ENCODE measurements at regions not wholly inside any gene's neighbourhood (a gene's known extent, or its start where the extent isn't known, plus 50 kb on each side); places are given as distances from the start of the nearest gene placed in this dataset.

DNA sequence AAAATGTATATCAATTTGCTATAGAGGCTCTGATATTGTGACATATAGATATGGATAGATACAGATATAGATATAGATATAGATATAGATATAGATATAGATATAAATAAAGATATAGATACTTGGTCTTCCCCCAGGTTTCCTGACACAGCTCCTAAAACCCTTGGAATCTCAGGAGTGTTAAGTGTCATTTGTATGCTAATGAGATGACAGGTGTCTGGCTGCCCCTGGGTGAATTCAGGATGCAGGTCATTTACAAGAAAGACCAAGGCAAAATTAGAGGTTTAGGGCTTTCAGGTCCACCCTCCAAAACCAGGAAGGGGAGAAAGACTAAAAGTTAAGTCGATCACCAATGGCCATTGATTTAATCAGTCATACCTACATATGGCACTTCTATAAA lies 1034.8 kb downstream of the PDHA2 start:
- no peak for DNase-seq (ENCODE audit: low read depth)
- TF ChIP-seq, protein P1, sequence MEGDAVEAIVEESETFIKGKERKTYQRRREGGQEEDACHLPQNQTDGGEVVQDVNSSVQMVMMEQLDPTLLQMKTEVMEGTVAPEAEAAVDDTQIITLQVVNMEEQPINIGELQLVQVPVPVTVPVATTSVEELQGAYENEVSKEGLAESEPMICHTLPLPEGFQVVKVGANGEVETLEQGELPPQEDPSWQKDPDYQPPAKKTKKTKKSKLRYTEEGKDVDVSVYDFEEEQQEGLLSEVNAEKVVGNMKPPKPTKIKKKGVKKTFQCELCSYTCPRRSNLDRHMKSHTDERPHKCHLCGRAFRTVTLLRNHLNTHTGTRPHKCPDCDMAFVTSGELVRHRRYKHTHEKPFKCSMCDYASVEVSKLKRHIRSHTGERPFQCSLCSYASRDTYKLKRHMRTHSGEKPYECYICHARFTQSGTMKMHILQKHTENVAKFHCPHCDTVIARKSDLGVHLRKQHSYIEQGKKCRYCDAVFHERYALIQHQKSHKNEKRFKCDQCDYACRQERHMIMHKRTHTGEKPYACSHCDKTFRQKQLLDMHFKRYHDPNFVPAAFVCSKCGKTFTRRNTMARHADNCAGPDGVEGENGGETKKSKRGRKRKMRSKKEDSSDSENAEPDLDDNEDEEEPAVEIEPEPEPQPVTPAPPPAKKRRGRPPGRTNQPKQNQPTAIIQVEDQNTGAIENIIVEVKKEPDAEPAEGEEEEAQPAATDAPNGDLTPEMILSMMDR (IDR thresholded peaks at IDR 0.05; ENCODE audit: control insufficient read depth, extremely low read depth, insufficient read depth): no peak
- H3K4me3 ChIP-seq (ENCODE audit: low read depth, low read length): no peak overlapping the region

DNA sequence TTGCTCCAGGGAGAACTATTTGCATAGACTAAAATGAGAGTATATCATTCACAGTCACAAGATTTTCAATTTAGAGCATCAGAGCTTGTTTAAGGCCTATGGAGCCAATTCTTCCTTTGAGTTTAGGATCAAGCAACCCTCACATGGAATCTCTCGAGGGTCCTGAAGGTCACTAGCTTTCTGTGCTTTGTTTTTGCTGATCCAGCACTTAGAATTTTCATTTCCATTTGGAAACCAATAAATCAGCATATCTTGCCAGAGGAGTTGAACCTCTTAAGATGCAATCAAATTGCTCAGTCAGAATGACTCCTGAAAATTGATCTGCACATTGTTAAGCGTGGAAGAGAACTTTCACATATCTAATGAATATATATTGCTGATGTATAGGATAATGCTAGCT lies 1039.6 kb downstream of the PDHA2 start:
- DNase-seq (ENCODE audit: low read depth): no peak
- no peak overlapping the region for H3K4me3 ChIP-seq (ENCODE audit: low read depth, low read length)
- TF ChIP-seq, protein P1 (IDR thresholded peaks at IDR 0.05; ENCODE audit: control insufficient read depth, extremely low read depth, insufficient read depth): no peak

DNA sequence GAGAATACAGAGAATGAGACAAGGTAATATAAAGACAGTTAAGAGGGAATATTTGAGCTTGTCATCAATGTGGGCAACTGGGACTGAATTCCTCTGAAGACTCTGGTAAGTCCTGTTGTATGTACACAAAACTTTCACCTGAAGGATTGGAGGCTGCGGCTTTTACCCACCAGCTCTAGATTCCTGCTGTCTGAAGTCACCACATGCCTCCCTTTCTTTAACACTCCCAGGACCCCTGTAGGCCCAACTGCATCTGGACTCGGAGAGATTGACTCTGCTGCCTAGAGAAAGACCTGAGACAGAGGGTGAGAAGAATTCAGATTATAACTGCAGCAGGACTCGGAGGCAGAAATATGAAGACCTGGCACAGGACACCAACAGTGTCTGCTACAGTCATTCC lies 1048.0 kb downstream of the PDHA2 start:
- H3K4me3 ChIP-seq (ENCODE audit: low read depth, low read length): no peak overlapping the region
- TF ChIP-seq, protein P1 (IDR thresholded peaks at IDR 0.05; ENCODE audit: control insufficient read depth, extremely low read depth, insufficient read depth): no peak
- DNase-seq (ENCODE audit: low read depth): no peak

DNA sequence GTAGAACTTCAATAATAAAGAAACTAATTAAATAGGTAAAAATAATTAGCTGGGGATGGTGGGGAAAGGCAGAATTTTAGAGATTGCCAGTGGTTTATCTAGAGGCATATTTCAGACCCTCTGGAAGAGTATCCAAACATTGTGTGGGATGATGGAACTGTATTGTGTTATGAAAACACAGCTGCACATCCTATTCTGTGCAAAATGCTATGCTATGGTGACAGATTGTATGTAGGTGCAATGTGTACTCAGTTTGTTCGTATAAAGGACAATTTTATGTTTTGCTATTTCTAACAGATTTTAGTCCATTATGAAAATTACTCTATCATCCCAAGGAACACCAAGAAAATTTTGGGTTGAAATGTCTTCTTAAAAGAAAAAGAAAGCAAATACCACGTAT lies 1054.7 kb downstream of the PDHA2 start:
- DNase-seq (ENCODE audit: low read depth): no peak

DNA sequence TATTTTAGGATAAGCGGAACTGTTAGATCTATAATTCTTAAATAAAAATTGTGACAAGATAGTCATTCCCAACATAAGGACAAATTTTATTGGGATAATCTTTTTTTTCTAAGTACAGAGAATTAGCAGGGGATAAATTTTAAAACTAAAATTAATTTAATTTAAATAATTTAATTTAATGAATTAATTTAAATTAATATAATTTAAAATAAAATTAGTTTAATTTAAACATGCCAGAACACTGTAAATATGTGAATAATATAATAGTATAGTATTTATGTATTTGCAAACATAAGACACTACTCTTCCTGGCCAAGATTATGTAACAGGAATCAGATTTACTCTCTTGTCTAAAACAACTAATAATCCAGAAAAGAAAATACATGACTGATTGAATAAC lies 1055.9 kb downstream of the PDHA2 start:
- H3K4me3 ChIP-seq (ENCODE audit: low read depth, low read length): no peak overlapping the region
- TF ChIP-seq, protein P1 (IDR thresholded peaks at IDR 0.05; ENCODE audit: control insufficient read depth, extremely low read depth, insufficient read depth): no peak
- DNase-seq (ENCODE audit: low read depth): no peak

More for the DNA sequence above, 1054.7 kb downstream of the PDHA2 start:
- TF ChIP-seq, protein P1 (IDR thresholded peaks at IDR 0.05; ENCODE audit: control insufficient read depth, extremely low read depth, insufficient read depth): no peak
- no peak overlapping the region for H3K4me3 ChIP-seq (ENCODE audit: low read depth, low read length)

DNA sequence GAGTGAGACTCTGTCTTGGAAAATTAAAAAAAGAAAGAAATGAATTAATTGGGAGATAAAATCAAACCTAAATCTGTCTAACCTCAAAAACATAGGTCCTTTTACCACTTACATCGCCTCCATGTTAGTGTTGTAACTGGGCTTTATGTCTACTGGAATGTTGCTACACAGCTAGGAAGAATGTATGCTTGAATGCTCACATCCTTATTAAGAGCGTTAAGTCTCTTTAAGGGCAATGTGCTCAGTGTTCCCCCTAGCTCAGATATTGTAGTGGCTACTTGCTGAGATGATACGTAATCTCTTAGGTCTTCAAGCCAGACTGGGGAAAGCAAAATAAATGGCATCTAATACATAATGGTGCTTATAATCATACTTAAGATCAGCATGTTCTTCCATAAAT lies 1072.8 kb downstream of the PDHA2 start:
- DNase-seq (ENCODE audit: low read depth): no peak
- TF ChIP-seq, protein P1 (IDR thresholded peaks at IDR 0.05; ENCODE audit: control insufficient read depth, extremely low read depth, insufficient read depth): no peak

DNA sequence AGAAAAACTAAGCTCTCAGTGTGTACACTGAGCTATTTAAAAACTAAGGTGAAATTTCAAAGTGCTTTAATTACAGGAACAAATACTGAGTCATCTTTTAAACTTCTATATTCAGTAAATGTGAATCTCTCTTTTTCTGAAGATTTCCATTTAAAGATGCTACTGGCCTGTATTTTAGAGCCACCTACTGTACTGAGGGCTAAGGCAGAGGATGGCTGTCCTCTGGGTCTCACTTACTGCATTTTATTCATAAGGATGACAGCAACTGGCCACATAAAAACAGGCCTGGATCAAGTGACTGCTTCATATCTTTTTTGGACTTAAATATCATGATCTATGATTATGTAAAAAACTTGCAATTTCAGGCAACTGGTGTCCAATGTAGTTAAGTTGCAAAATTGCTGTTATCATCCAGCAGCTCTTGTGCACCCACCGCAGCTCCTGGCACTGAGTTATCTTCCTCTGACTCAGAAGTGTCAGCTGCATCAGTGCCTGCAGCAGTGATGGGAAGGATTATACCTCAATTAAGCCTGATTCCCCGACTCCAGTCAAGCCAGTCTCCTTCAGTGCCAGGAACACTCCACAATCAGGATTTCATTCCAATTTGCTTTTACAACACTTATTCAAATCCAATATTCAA lies 1073.7 kb downstream of the PDHA2 start:
- DNase-seq (ENCODE audit: low read depth): no peak
- TF ChIP-seq, protein P1 (IDR thresholded peaks at IDR 0.05; ENCODE audit: control insufficient read depth, extremely low read depth, insufficient read depth): no peak

More for the DNA sequence above, 1072.8 kb downstream of the PDHA2 start:
- no peak overlapping the region for H3K4me3 ChIP-seq (ENCODE audit: low read depth, low read length)

More for the DNA sequence above, 1073.7 kb downstream of the PDHA2 start:
- H3K4me3 ChIP-seq (ENCODE audit: low read depth, low read length): no peak overlapping the region

Data from LNCaP clone FGC (cell line).